ENCODE measurements at regions not wholly inside any gene's neighbourhood (a gene's known extent, or its start where the extent isn't known, plus 50 kb on each side); places are given as distances from the start of the nearest gene placed in this dataset.

DNA sequence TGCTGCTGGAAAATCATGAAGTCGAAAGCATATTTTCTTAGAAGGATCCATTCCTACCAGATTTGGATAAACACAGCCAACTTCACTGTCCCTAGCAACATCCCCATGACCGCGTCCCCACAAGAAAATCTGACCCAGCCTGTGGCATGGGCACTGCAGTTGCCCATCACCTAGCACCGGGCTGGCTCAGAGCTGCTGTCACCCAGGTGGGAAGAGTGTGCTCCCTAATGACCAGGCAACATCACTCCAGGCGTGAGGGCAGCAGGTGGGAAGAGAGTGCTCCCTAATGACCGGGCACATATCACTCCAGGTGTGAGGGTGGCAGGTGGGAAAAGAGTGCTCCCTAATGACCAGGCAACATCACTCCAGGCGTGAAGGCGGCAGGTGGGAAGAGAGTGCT lies 238.0 kb downstream of the TBXT start:
- no peak overlapping the region for H3K27ac ChIP-seq
- H3K27me3 ChIP-seq: no peaks in the 10 kb centered on the region
- H3K4me3 ChIP-seq: no peak overlapping the region
- H3K9me3 ChIP-seq: no peaks in the 10 kb centered on the region
- TF ChIP-seq, protein P1, sequence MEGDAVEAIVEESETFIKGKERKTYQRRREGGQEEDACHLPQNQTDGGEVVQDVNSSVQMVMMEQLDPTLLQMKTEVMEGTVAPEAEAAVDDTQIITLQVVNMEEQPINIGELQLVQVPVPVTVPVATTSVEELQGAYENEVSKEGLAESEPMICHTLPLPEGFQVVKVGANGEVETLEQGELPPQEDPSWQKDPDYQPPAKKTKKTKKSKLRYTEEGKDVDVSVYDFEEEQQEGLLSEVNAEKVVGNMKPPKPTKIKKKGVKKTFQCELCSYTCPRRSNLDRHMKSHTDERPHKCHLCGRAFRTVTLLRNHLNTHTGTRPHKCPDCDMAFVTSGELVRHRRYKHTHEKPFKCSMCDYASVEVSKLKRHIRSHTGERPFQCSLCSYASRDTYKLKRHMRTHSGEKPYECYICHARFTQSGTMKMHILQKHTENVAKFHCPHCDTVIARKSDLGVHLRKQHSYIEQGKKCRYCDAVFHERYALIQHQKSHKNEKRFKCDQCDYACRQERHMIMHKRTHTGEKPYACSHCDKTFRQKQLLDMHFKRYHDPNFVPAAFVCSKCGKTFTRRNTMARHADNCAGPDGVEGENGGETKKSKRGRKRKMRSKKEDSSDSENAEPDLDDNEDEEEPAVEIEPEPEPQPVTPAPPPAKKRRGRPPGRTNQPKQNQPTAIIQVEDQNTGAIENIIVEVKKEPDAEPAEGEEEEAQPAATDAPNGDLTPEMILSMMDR (IDR thresholded peaks at IDR 0.05): no peak
- no peaks in the 10 kb centered on the region for H3K36me3 ChIP-seq
- intact Hi-C loops (cut with DNase I): no loop called here
- H3K4me1 ChIP-seq: no peaks in the 10 kb centered on the region
- DNase-seq (ENCODE audit: low spot score in 2 of 2): no peak

DNA sequence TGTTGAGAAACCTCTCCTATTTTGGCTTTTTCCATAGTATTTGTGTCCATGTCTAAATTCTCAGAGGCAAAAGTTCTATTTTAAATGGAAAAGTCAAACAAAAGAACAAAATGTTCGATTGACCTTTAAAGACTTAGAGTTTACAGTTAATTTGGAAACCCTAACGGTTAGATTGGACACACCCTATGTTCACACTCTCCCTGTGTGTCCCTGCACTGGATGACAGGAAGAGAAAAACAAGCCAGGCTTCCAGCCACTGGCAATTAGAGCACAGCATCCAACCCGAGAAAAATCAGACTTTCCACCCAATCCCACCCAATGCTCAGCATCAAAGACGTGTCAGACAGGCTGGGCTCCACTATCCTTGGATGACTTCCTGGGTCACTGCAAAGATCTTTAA lies 241.3 kb downstream of the TBXT start:
- H3K9me3 ChIP-seq: no peaks in the 10 kb centered on the region
- H3K27me3 ChIP-seq: no peaks in the 10 kb centered on the region
- no peaks in the 10 kb centered on the region for H3K4me1 ChIP-seq
- H3K27ac ChIP-seq: no peak overlapping the region
- intact Hi-C loops (cut with DNase I): no loop called here
- no peak overlapping the region for H3K4me3 ChIP-seq
- H3K36me3 ChIP-seq: no peaks in the 10 kb centered on the region
- DNase-seq (ENCODE audit: low spot score in 2 of 2): no peak
- TF ChIP-seq, protein P1 (IDR thresholded peaks at IDR 0.05): no peak

DNA sequence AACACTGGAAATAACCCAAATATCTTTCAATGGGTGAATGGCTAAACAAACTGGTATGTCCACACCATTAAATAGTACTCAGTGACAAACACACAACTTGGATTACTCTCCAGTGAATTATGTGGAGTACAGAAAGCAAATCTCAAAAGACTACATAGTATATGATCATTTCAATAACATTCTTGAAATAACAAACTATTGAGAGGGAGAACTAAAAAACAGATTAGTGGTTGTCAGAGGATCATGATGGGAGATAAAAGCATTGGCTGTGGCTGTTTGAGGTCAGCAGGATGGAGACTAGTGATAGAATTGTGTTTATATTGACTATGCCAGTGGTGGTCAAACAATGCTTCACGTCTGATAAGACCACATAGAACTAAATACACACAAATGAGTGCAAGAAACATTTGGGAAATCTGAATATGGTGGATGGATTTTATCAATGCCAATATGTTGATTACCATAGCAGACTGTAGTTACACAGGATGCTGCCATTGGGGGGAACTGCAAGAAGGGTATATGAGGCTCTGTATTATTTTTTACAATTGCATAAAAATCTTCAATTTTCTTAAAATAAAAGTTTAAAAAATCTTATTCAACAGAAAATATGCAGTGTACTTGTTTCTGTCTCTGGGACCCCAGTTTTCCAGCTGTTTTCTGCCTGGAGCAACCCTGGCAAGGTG lies 242.0 kb downstream of the TBXT start:
- no peak overlapping the region for H3K4me3 ChIP-seq
- no peak overlapping the region for H3K27ac ChIP-seq
- no peaks in the 10 kb centered on the region for H3K36me3 ChIP-seq
- H3K4me1 ChIP-seq: no peaks in the 10 kb centered on the region
- no peaks in the 10 kb centered on the region for H3K9me3 ChIP-seq
- DNase-seq (ENCODE audit: low spot score in 2 of 2): no peak
- intact Hi-C loops (cut with DNase I): no loop called here
- TF ChIP-seq, protein P1 (IDR thresholded peaks at IDR 0.05): no peak
- no peaks in the 10 kb centered on the region for H3K27me3 ChIP-seq

DNA sequence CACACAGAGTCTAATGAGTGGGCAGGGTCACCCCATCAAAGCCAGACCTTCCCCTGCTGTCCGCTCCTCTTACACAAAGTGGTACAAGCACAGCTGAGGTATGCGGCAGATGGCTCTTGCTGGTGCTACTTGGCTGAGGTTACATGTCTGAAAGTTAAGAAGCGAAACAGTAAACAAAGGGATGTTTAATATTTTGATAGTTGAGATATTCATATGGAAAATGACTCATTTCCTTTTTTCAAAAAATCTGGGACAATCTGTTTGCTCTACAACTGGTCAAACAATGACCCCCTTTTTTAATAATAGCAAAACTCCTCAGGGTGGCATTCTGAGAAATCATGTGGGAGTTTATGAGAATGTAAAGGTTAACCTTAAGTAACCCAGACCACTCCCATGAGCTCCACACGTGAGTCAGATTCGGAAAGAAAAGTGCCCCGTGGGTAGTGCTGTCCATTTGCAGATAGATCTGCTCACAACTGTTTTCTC lies 245.3 kb downstream of the TBXT start:
- TF ChIP-seq, protein P1 (IDR thresholded peaks at IDR 0.05): no peak
- H3K27me3 ChIP-seq: no peaks in the 10 kb centered on the region
- no peaks in the 10 kb centered on the region for H3K36me3 ChIP-seq
- intact Hi-C loops (cut with DNase I): no loop called here
- DNase-seq (ENCODE audit: low spot score in 2 of 2): no peak
- no peaks in the 10 kb centered on the region for H3K9me3 ChIP-seq
- no peaks in the 10 kb centered on the region for H3K4me1 ChIP-seq
- no peak overlapping the region for H3K4me3 ChIP-seq
- no peak overlapping the region for H3K27ac ChIP-seq

DNA sequence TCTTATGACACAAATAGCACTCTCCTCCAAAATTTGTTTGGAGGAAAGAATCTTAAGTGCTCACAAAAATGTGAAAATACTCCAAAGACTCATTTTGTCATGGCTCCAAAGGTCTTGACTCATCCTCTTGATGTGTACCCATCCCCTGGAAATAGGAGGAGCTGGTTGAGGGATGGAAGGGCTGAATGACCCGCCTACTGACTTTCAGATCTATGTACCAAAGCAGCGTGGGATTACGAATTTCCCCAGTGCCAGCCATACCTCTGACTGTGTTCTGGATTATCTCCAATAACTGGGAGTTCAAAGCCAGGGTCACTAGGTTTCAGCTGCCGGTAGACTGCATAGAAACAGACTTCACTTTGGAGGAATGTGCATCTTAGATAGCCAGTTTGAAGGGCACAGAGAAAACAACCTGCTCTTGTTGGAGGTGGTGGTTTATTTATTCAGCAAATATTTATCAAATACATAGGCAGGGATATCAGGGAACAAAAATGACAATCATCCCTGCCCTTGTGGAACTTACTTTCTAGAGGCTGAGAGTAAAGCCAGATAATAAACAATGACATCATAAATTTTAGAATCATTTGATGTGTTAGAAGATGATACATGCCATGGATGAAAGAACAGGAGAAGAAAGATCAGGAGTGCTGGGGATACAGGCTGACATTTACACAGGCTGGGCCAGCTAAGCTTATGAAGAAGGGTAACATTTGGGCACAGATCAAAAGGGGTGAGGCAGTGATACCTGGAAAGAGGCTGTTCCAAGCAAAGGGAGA lies 246.6 kb downstream of the TBXT start:
- no peak for DNase-seq (ENCODE audit: low spot score in 2 of 2)
- Histone ChIP-seq H3K36me3 (no peaks in the 10 kb centered on the region), H3K4me1 (no peaks in the 10 kb centered on the region), H3K27ac (no peak overlapping the region), H3K9me3 (no peaks in the 10 kb centered on the region), H3K4me3 (no peak overlapping the region), H3K27me3 (no peaks in the 10 kb centered on the region)
- TF ChIP-seq, protein P1 (IDR thresholded peaks at IDR 0.05): no peak
- intact Hi-C loops (cut with DNase I): no loop called here

Measured in ascending aorta (tissue), 2 donors.